HL-60/S4 treated with retinoic acid at 250 ng/mL for 4 days and 3 days (cell line): ENCODE measurements at regions not wholly inside any gene's neighbourhood (a gene's known extent, or its start where the extent isn't known, plus 50 kb on each side); places are given as distances from the start of the nearest gene placed in this dataset.

ENCODE experiments used
- in situ Hi-C: fragments of 300-500 bp; cut with MboI; formaldehyde crosslinking; loops from 2 replicates; pipeline ENCODE4 v1.7.0; 2022; ENCODE audit warnings: low sequenced_read_pairs

GRCh38 chr5:165527577-165527976 is 2022.2 kb downstream of the MAT2B start:
- in situ Hi-C loops: no loop called here

GRCh38 chr5:165538065-165538464 is 2032.6 kb downstream of the MAT2B start:
- in situ Hi-C loops: no loop called here

GRCh38 chr5:165559645-165560044 is 2054.2 kb downstream of the MAT2B start:
- in situ Hi-C loops: no loop called here

- in situ Hi-C loops: no loop called here
These were observed 2055.2 kb downstream of the MAT2B start for GRCh38 chr5:165560648-165561047.

- in situ Hi-C loops: no loop called here
These were observed 2060.5 kb downstream of the MAT2B start for GRCh38 chr5:165565911-165566310.

- in situ Hi-C loops: no loop called here
These were observed 2064.1 kb downstream of the MAT2B start for GRCh38 chr5:165569551-165569950.

- in situ Hi-C loops: no loop called here
These were observed 2068.0 kb downstream of the MAT2B start for GRCh38 chr5:165573445-165573844.

GRCh38 chr5:165574100-165574499 is 2068.7 kb downstream of the MAT2B start:
- in situ Hi-C loops: no loop called here

- in situ Hi-C loops: no loop called here
These were observed 2071.4 kb downstream of the MAT2B start for GRCh38 chr5:165576678-165577275.

- in situ Hi-C loops: no loop called here
These were observed 2074.5 kb downstream of the MAT2B start for GRCh38 chr5:165579911-165580310.

GRCh38 chr5:165594693-165595092 is 2089.3 kb downstream of the MAT2B start:
- in situ Hi-C loops: no loop called here

GRCh38 chr5:165602529-165602928 is 2097.1 kb downstream of the MAT2B start:
- in situ Hi-C loops: no loop called here

- in situ Hi-C loops: no loop called here
These were observed 2101.6 kb downstream of the MAT2B start for GRCh38 chr5:165607026-165607425.

GRCh38 chr5:165609871-165610270 is 2104.5 kb downstream of the MAT2B start:
- in situ Hi-C loops: no loop called here

- in situ Hi-C loops: no loop called here
These were observed 2111.3 kb downstream of the MAT2B start for GRCh38 chr5:165616490-165617405.

- in situ Hi-C loops: no loop called here
These were observed 2112.1 kb downstream of the MAT2B start for GRCh38 chr5:165617491-165617890.

GRCh38 chr5:165620394-165620793 is 2115.0 kb downstream of the MAT2B start:
- in situ Hi-C loops: no loop called here

GRCh38 chr5:165622864-165623536 is 2117.6 kb downstream of the MAT2B start:
- in situ Hi-C loops: no loop called here

- in situ Hi-C loops: no loop called here
These were observed 2118.9 kb downstream of the MAT2B start for GRCh38 chr5:165624166-165624946.

- in situ Hi-C loops: no loop called here
These were observed 2120.7 kb downstream of the MAT2B start for GRCh38 chr5:165626161-165626560.
